TTC549 (cell line): ENCODE measurements at regions not wholly inside any gene's neighbourhood (a gene's known extent, or its start where the extent isn't known, plus 50 kb on each side); places are given as distances from the start of the nearest gene placed in this dataset.
"Not testable (repeated sequence)": the region's sequence is repeated elsewhere in the genome, so short reads cannot be mapped to it uniquely, and the experiment has no call there.

Experiments used
- FAIRE-seq: peaks from 2 replicates; lab custom pipeline; 2012; peaks lifted over from hg19 to GRCh38; lab: Jason Lieb, UNC

DNA sequence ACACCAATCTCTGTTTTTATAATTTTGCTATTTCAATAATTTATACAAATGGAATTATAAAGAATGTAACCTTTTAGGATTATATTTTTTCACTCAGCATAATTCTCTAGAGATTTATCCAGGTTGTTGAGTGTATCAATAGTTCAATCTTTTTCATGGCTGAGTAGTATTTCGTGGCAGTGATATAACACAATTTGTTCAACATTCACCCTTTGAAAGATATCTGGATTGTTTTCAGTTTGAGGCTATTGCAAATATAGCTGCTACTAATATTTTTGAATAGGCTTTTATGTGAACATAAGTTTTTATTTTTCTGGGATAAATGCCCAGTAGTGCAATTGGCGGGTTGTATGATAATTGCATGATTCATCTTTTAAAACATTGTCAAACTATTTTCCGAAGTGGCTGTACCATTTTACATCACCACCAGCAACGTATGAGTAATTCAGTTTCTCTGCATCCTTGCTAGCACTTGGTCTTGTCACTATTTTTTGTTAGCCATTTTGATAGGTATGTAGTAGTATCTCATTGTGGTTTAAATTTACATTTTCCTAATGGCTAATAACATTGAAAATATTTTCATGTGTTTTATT is 55.6 kb upstream of the ABCD3 start:
- FAIRE-seq: no peak

DNA sequence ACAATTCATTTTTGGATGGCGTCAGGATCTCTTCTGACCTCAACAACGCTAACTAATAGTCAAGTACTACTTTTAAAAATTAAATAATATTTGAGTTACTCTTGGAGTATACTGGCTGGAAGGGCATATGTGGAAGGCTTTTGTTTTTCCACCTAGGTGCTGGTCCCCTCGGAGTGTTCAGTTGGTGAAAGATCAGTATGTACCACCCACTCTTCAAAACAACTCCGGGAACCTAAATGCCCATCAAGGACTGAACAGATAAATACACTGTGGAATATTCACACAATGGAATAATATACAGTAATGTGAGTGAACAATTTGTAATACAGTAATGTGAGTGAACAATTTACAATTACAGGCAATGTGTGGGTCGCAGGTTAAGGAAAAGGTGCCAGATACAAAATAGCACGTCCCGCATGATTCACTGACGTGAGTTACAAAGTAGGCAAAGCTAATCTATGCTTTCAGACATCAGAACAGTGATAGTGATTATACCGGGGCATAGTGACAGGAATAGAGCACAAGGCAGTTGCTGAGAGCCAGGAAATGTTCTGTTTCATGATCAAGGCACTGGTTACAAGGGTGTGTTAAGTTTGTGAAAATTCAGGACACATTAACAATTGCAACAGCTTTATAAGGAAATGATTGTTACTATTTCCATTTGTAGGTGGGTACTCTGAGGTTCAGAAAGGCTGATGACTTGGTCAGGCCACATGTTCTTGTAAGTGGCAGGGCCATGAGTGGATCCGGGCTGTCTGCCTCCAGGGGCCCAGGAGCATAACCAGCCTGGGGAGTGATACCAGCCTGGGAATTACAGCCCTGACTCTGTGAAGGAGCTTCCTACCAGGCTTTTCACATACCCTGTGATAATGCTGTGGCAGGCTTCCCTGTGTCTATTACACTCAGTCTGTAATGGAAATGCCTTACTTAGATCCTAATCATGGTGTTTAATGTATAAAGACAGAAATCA is 59.3 kb upstream of the ABCD3 start:
- no peak for FAIRE-seq

DNA sequence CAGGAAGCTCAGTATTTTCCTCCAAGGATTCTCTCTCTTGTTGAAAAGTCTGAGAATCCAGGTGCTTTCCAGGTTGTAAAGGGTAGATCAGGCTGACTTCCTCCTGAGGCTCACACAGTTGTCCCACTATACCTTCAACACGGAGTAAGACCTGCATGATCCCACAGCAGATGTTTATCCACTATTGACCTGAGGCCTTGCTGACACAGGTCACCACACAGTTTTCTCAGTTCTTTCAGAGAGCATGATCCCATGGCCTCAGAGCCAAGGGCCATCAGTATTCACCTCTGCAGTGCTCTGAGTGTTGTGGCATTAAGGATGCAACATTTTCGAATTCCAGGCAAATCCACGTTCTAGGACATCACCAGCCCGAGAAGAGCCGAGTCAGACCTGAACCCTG is 60.5 kb upstream of the ABCD3 start:
- no peak for FAIRE-seq

DNA sequence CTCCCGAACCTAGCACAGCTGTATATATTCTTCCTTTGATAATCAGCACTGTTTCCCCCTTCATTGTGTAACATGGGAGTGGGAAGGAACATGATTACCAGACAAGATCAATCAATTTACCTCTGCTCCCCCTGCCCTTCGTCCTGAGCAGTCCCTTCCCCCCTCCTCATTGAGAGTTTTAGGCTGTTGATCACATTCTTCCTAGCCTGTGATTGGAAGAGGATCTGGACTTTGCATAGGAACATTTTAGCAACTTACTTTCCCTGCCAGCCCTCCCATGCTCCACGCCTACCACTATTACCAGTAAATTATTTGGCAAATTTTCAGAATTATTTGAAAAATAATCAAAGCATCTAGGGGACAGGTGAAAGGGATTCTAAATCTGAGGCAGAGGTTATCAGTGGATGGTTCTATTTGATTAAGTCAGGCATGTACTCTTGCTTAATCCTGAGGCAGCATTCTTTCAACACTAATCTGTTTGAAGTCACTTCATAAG is 62.7 kb upstream of the ABCD3 start:
- FAIRE-seq: no peak

DNA sequence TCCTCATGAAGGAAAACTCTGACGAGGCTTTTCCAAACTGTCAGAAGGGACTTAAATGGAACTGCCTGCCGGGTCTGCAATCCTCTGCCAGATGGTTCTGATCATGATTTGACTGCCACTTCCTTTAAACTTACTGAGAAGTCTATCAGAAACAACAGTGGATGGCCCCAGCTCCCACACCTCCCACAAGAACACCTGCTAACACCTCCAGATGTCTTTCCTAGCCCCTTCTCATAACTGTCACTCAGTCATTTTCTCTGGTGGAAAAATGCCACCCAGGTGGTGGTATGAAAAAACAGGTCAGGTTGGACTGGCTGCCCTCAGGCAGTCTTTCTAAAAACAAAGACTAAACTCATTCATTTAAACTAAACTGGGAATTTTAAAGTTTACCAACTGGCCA is 66.7 kb upstream of the ABCD3 start:
- no peak for FAIRE-seq

DNA sequence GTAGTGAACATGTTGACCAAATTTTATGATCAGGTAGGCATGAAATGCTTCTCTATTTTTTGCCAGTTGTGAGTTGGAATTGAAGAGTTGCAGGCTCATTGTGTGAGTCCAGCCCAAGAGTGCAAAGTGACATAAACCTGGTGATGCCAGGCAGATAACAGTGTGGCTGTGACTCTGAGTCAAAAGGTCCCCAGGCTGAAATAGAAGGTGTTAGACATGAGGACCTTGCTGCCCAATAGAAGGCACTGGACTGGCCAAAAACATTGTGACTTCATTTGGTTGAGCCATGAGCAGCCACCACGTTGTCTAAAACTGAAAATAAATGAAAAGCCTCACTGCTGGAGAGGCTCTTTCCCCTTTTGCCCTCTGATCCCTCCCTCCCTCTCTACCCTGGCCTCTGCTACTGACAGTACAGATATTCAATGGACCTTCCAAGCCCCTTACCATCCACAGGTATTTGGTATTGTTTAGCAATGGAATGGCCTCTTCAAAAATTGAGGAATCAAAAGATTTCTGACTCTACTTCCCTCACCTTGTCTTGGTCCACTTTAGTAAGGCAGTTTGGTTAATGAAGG is 67.8 kb upstream of the ABCD3 start:
- FAIRE-seq: no peak

DNA sequence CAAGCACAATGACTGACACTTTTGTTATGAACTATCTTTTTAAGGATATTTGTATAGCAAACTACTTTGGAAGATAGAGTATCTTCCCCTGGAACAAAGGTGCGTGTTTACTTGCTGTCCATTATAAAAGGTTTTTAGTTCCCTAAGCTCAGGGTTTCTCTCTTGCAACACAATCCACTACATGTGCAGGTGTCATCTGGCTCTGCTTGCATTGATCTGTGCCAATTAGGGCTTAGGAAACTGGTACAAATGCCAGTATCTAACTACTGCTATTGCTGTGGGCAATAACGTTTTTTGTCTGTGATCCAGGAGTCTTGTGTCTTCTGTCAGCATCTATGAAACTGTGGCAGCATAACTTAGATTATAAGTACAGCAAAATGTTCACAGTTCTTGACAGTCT is 68.3 kb upstream of the ABCD3 start:
- no peak for FAIRE-seq

DNA sequence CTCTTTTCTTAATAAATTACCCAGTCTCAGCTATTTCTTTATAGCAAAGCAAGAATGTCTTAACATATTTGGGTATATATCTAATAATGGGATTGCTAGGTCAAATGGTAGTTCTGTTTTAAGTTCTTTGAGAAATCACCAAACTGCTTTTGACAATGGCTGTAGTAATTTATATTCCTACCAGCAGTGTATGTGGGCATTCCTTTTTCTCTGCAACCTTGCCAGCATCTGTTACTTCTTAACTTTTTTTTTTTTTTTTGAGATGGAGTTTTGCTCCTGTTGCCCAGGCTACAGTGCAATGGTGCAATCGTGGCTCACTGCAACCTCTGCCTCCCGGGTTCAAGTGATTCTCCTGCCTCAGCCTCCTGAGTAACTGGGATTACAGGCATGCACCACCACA is 69.8 kb upstream of the ABCD3 start:
- not testable (repeated sequence) for FAIRE-seq

DNA sequence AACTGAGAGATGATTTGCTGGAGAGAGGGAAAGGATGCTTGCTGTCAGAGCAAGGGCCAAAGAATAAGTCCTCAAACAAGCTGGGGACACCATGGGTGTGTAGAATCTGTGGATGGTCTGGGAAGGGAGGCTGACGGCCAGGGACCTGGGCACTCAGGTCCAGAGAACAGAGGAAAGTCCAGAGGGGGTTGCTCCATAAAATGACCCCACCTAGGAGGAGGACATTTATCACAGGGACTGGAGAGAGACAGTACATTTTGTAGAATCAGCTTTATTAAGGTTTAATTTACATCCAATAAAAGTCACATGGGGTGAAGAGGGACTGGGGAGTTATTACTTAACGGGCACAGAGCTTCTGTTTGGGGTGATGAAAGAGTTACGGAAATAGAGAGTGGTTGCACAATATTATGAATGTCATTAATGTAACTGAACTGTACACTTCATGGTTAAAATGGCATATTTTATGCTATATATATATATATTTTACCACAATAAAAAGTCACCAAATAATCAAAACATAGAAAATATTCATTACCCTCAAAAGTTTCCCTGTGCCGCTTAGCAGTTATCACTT is 73.0 kb upstream of the ABCD3 start:
- FAIRE-seq: no peak

DNA sequence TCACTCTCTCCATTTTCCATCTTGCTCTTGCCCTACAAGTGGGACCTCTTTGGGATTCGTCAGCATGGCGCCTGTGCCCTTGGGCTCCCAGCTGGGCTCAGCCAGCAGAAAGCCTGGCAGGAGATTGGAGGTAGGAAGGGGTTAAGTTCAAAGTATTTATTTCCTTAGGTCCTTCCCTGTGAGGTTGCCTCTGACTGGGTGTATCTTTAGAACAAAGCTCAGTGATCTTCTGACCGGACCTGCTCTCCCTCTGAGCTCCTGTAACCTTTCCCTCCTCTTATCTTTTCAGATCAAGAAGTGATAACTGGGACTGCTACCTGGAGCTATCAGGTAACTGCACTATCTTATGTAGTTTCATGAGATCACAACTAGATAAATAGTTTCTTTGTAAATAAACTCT is 75.8 kb upstream of the ABCD3 start:
- no peak for FAIRE-seq

DNA sequence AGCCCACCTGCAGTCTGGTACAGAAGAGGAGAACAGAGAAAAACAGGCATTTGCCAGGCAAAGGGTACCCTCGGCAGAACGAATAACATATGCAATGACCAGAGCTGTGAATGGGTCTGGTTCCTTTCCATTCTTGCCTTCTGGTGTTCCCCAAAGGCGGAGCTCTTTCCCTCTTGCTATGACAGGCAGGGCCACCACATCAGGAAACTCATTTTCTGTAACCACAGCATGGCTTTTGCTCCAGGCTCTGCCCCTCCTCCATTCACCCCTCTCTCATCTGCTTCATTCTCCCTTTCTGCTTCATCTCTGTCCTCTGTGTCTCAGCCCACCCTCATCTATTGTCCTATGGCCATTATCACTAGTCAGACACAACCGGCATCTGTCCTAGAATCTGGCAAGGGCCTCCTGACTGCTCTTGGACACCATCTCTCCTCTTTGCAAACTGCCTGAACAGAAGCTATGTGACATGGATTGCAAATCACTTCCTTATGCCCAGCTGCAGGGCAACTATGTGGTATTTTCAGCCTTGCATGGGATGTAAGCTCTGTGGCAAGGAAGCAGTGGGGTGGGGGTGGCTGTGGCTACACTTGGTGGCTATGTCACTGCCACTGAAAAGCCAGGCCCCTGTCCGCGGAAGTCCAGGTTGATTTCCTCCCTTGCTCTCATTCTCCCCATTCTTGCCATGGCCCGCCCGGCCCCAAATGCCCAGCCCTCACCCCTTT is 78.8 kb upstream of the ABCD3 start:
- FAIRE-seq: no peak

DNA sequence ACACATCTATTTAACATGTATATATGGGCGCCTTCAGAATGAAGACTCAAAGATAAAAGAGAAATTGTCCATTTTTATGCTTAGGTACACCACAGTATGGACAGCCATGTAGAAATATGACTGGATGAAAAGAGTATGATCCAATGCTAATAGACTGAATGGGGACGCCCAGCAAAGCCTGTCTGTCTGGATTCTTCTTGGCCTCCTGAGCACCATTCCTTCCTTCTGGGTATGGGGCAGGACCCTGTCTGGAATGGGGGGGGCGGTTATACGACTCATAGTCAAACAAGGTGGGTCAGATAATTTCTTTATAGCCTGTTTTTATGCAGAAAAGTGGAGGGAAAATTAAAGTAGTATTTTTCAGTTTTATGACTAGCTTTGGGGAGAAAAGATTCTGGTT is 81.2 kb upstream of the ABCD3 start:
- FAIRE-seq: no peak

DNA sequence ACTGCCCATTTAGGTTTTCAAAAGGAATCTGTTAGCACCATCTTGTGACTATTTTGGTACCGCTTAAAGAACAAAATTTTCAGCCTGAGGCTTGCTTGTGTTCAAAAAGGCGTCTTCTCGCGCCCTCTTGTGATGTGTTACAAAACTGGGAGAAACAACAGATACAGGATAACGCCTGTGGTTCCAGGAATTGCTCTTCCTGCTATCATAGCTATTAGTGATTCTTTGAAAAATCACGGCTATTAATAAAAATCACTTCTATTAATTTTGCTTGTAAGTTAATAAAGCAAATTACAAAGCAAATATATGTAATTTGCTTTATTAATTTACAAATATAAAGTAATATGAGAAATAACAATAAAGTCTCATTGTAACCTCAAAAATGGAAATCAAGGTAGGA is 82.2 kb upstream of the ABCD3 start:
- peak; percentile 98 for FAIRE-seq

DNA sequence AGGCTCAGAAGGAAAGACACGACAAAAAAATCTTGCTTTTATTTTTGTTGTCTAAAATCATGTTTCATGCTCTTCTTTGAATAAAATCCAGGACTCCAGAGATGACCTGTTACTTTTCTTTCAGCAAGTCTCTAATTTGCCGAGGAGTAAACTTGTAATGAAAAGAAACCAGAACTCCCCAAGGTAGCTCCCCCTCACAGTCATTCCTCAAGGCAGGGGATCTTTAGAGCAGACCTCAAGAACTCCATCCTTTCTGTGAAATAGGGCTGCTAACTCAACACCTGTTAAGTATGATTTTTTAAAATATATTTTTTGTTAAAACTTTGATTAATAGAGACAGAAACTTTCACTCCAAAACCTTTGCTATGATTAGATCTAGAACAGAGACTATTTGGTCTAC is 82.7 kb upstream of the ABCD3 start:
- no peak for FAIRE-seq

DNA sequence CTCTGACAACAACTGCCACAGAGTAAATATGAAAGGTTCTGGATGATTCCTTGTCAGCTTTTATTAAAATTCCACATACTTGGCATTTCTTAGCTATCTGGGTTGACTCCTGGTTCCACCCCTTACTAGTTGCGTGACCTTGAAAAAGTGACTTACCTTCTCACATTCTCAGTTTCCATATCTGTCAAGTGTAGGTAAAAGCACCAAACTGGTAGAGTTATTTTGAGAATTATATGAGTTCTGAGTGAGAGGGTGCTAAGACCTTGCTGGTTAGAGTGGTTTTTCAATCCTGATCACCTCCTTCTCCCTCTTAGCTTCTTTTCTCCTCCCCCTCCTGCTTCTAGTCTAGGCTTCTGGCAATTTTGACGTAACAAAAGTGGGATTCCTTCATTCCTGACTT is 83.4 kb upstream of the ABCD3 start:
- FAIRE-seq: no peak

DNA sequence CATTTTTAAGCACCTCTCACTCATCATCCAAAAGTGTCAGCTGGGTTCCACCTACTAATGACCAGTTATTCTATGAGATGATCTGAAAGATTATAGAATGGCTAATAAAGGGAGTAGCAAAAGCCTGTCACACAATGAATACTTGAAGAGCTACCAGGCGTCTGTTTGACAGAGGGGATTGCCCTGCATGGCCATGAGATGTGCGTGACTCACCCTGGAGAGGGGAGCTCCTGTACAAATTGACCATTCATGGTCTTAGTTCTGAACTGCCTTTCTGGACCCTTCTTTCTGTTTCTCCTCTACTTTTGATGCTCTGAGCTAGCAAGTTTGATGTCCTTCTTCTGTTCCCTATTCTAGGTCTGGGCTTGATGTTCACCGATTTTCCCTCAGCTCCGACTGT is 85.2 kb upstream of the ABCD3 start:
- no peak for FAIRE-seq

DNA sequence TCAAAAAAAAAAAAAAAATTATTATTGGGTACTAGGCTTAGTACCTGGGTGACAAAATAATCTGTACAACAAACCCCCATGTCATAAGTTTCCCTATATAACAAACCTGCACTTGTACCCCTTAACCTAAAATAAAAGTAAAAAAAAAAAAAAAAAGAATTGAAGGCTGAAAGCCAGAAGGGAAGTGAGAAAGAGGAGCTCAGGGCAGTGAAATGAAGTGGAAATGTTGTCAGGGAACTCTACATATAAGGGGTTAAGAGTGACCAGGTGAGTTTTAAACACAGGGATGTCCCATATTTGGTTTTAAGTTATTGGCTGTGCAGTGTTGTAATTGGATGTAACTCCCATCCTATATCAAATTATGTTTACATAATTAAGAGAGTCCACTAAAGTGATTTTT is 85.7 kb upstream of the ABCD3 start:
- no peak for FAIRE-seq

DNA sequence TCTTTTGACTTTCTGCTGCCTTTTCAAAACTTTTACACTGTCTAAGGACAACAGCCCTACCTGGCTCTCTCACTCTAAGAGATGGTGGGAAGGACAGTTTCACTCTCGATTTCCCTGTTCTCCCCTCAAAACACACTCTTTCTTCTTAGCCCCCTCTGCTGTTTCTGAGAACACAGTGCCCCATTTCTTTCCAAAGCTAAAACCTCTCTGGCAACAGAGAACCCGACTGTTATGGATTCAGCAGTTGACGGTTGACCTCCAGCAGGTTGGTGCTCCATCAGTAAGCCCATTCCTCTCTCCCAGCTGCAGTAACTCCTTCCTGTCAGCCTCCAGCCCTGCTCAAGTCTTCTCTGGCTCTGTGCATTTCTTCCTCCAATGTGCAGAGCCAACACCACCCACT is 88.2 kb upstream of the ABCD3 start:
- FAIRE-seq: no peak

DNA sequence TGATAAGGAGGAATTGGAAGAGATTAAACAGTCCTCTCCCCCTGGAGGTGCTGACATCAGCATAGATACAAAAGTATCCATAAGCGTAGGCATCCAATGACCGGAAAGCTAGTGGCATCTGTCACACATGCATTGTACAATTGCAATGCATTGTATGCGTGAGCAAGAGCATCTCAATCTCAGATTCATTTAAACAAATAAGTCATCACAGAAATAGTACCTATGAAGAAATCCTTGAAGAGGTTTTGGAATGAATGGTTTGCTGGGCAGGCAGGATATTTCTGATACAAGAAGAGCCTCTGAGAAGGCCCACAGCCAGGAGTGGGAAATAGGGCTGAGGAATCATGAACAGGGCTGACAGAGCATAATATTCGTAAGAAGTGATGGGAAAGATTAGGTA is 88.9 kb upstream of the ABCD3 start:
- FAIRE-seq: peak; percentile 28

DNA sequence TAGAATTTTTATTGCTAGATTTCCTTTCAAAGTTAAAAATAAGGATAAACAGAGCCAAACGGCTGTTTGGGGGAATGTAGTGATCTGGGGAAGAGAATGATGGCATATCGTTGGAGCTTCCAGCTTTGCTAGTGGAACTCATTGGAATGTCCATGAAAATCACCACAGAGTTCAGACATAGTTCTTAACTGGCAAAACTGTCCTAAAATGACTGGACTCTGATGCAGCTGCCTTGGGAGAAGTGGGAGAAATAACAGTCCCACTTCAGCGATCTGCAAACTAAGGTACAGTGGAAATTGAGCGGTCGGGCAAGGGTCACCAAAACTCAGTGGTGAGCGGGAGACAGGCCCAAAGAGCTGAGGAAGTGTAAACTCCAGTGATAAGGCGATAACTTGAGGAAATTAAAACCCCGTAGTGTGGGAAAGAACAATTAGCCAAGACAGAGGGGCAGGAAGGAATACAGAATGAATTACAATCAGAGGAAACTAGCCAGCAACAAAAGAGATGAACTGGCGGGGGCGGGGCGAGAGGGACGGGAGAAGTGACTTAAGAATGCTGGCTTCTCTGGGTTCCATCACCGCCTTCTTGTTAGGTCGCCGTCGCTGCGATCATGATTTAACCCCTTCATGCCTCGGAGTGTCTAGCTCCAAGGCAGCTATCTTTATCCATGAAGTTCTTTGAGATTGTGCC is 89.8 kb upstream of the ARHGAP29 start:
- FAIRE-seq: peak; percentile 93

DNA sequence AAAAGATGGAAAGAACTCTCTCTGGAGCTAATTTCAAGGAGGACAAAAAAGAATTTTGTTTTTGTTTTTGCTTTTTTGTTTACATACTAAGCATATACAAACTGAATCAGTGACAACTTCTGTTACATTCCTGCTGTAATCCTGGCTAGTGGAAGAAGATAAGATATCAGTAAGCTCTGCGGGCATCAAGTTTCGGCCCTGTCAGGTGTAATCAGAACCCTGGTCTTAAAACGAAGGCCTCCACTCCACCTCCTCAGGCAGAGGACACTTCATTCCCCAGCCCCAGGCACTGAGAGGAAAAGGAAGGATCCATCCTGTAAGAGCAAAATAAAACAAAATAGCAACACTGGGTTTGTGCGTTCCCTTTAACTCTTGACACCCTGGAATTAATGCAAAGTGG is 88.9 kb upstream of the ARHGAP29 start:
- peak; percentile 53 for FAIRE-seq
